T-helper 1 cell treated with Interleukin-12 subunit alpha and Interleukin-12 subunit beta and Interleukin-4 antibody, amounts not matched to agents 30 ng/mL and 1 ng/mL, for 36 hours (primary cell): ENCODE measurements at regions not wholly inside any gene's neighbourhood (a gene's known extent, or its start where the extent isn't known, plus 50 kb on each side); places are given as distances from the start of the nearest gene placed in this dataset.
"Not testable (repeated sequence)": the region's sequence is repeated elsewhere in the genome, so short reads cannot be mapped to it uniquely, and the experiment has no call there.

Experiments used
- intact Hi-C: fragments of 100-400 bp; cut with micrococcal nuclease; formaldehyde crosslinking; loops from one replicate; pipeline ENCODE4 v1.15.1; 2024

DNA sequence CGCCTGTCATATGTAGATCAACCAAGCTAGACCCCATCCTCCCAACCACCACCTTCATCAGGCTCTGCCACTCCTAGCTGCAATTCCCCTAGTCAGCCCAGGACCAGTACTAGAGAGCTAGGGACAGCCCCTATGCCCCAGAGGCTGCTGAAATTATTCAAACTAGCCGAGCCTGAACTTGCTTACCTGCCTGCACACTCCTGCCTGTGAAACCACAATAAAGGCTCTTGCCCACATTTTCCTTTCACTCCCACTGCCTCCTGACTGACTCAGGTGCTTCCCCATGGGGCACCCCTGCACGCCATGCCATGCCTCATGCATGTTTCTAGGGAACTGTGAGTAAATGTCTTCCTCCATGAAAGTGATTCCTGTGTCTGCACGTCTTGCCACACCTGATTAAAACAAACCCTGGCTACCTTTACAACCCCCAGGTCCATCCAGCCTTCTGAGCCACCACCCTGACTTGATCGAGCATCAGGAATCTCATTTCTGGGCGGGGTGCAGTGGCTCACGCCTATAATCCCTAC, 66.5 kb upstream of the IER3 start:
- intact Hi-C loops, result loop anchor here (2.0 to 5.0 kb wide), 4 partner anchors 18 to 758 kb away; partner anchors contain the start of gene IER3

DNA sequence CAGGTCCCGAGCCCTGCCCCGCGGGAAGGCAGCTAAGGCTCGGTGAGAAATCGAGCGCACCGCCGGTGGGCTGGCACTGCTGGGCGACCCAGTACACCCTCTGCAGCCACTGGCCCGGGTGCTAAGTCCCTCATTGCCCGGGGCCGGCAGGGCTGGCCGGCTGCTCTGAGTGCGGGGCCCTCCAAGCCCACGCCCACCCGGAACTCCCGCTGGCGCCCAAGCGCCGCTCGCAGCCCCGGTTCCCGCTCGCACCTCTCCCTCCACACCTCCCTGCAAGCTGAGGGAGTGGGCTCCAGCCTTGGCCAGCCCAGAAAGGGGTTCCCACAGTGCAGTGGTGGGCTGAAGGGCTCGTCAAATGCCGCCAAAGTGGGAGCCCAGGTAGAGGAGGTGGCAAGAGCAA, 63.2 kb upstream of the IER3 start:
- intact Hi-C loops, result not testable (repeated sequence)

DNA sequence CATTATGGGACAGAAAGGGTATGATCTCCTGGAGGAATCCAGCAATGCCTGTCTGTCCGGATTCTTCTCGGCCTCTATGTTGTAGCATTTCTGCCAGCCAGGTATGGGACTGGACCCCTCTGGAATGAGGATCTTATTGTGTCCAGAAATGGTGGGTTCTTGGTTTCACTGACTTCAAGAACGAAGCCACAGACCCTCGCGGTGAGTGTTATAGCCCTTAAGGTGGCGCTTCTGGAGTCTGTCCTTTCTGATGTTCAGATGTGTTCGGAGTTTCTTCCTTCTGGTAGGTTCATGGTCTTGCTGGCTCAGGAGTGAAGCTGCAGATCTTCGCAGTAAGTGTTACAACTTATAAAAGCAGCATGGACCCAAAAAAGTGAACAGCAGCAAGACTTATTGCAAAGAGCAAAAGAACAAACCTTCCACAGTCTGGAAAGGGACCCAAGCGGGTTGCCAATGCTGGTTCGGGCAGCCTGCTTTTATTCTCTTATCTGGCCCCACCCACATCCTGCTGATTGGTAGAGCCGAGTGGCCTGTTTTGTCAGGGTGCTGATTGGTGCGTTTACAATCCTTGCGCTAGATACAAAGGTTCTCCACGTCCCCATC, 62.3 kb upstream of the IER3 start:
- intact Hi-C loops, result no loop called here

DNA sequence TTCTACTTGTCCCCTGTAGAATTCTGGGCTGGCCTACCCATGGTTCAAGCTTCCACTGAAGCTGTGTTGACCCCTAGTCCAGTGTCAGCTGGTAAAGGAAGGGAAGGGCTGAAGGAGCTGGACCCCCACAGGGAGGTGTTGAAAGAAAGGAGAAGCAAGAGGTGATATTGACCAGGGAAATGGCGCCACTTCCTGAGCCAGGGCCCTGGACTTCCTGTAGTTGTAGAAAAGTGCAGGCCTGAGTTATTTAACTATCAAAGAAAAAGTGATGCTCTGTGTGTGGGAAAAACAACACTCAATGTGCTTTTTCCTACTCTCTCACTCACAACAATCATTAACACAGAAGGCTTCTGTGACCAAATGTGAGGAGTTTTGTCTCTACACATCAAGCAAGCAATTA, 60.0 kb upstream of the IER3 start:
- intact Hi-C loops, result no loop called here

DNA sequence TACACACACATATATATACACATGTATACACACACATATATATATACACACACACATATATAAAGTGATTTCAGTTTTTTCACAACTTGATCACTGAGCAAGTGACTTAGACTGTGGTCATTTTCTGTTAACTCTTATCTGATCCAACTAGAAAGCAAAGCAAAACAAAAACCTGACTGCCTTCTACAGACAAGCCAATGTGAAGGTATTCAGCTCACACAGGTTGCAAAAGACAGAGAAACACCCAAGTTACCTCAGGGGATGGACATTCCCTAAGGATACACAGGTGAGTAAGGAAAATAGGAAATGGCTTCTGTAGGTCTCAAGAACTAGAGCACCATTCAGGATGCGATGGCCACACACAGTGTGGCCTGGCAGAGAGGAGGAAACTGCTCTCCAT, 58.4 kb upstream of the IER3 start:
- intact Hi-C loops, result no loop called here

DNA sequence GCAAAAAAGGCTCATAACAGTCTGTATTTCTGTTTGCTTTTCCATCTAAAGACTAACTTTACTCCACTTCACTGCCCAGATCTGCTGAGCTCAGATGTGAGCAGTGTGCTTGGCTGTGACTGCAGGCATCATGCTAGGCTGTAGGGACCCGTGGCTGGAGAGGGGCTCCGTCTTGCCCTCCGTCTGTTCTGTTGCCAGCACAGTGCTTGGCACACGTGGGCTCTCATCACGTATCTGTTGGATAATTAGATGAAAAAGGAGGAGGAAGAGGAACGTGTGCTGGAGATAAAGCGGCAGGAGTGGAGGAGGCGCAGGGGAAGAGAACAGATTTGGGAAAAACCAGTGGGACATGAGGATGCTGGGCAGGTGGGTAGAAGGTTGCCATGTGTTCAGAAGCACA, 57.6 kb upstream of the IER3 start:
- intact Hi-C loops, result no loop called here

DNA sequence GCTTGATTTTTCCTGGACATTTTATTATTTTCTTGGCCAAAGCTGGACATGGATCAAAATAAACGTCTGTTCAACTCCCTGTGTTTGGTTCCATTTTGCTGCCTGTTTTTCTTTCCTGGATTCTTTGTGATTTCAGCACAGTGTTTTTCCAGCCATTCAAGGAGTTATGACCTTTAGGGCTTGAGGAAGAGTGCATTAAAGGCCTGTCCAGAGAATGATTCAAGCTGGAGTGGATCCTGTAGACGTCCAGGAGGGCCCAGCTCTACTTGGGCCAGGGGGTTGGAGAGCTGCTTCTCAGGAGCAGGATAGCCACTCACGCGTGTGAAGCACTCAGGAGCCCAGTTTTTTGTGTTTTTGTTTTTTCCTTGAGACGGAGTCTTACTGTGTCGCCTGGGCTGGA, 56.5 kb upstream of the IER3 start:
- intact Hi-C loops, result no loop called here

DNA sequence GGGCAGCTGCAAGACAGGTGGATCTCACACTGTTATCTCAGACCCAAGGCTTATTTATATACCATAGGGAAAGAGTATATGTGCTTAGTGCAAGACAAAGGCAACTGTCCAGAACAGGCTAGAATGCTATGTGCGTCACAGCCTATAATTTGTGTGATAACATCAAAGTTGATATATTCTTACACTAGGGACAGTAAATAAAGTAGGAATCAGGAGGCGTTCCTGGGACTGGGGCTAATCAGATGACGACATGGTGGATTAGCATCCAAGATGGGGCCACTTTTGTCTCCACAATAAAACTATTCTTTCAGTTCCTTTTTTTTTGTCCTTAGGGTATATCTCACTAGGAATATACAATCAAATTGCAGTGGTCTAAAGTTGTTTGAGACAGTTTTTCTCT, 54.9 kb upstream of the IER3 start:
- intact Hi-C loops, result no loop called here

DNA sequence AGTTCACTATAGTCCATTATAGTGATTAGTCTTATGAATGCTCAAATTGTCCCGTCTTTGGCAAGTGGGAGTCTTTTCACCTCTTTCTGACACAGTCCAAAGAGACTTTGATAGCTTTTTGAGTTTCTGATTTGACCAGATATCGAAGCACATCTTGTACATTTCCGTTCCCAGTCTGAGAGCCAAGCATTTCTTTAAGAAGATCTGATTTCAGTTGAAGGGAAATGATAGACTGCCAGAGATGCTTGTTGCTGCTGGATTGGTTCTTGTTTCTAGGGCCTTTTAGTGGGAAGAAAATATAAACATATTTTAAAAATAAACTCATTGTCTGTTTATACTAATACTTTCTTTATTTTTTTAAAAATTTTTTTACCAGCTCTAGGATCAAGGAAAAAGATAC, 54.1 kb upstream of the IER3 start:
- intact Hi-C loops, result no loop called here

DNA sequence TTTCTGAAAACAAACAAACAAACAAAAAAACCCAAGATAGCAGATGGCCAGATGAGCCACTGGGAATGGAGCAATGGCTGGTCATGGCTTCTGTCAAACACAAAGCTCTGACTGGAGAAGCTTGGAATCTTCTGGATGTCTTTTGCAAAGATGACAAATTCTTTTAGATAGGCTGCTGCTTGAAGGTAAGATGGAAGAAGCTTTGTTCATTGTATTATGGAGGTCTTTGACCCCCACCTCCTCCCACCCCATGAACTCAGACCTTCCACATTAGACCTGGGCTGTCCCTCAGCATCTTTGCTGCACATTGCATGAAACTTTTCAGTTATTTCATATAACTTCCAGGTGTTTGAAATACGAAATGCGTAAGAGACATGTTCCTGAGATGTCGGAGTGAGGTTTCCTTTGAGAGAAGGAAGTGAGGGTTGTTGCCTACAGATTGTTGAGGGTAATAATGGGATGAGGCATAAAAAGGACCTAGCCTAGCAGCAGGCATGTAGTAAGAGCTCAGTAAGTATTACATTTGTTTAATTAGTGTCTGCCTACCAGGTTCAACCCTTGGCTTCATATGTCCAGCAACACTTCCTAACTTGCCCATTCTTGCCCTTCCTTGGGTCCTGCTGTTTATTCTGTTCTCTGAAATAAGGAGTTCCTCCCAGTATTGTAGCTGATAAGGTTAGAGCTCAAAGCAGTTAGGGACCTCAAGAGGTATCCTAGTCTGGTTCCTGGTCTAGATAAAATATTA, 51.4 kb upstream of the IER3 start:
- intact Hi-C loops, result no loop called here
